HepG2 (cell line): ENCODE measurements at regions not wholly inside any gene's neighbourhood (a gene's known extent, or its start where the extent isn't known, plus 50 kb on each side); places are given as distances from the start of the nearest gene placed in this dataset.

Source experiments
- CTCF ChIP-seq: sonication (generic); formaldehyde crosslinking; IDR thresholded peaks from 2 replicates; pipeline ENCODE4 v1.5.0; 2020; ENCODE audit warnings: mild to moderate bottlenecking, missing genetic modification reagents, moderate library complexity
- FOXK1 ChIP-seq: sonication (generic); formaldehyde crosslinking; IDR thresholded peaks from 2 replicates; pipeline ENCODE4 v1.4.0; 2020; ENCODE audit warnings: low read depth, missing genetic modification reagents, borderline replicate concordance
- FOXO4 ChIP-seq: sonication (generic); formaldehyde crosslinking; conservative IDR thresholded peaks from 2 replicates; pipeline ENCODE4 v1.8.1; 2023; ENCODE audit warnings: missing genetic modification reagents
- MAX ChIP-seq: IDR thresholded peaks from 2 replicates; pipeline ENCODE4 v1.6.1; 2012; ENCODE audit warnings: inconsistent platforms
- REST ChIP-seq, 2 experiments: IDR thresholded peaks; 2 replicates each; pipeline ENCODE4 v1.6.1; 2011 to 2012; ENCODE audit warnings: low read length in 2 of 2, borderline replicate concordance in 1 of 2, low read depth in 1 of 2, mild to moderate bottlenecking in 1 of 2, moderate library complexity in 1 of 2
- SP4 ChIP-seq: sonication (generic); formaldehyde crosslinking; IDR thresholded peaks from 2 replicates; pipeline ENCODE4 v1.8.1; 2023; ENCODE audit warnings: mild to moderate bottlenecking, missing genetic modification reagents
- ZNF264 ChIP-seq: sonication (generic); formaldehyde crosslinking; IDR thresholded peaks from 2 replicates; pipeline ENCODE4 v1.4.0; 2020; ENCODE audit warnings: missing genetic modification reagents
- ZNF616 ChIP-seq: sonication (generic); formaldehyde crosslinking; IDR thresholded peaks from 2 replicates; pipeline ENCODE4 v1.5.0; 2020; ENCODE audit warnings: low read depth, mild to moderate bottlenecking, missing genetic modification reagents

- TF ChIP-seq SP4 (CRISPR knock-in tag) (no peak), ZNF616 (CRISPR knock-in tag) (no peak), ZNF264 (no peak), FOXK1 (CRISPR knock-in tag) (no peak), FOXO4 (CRISPR knock-in tag) (no peak), MAX (no peak), REST (IDR thresholded peaks at IDR 0.05; ENCODE audit: borderline replicate concordance in 1 of 2, low read depth in 1 of 2, low read length in 2 of 2) (no peak), CTCF (CRISPR knock-in tag) (no peak)
Measured at GRCh38 chr2:216318521-216318874, 53.8 kb downstream of the MARCHF4 start.
